ENCODE measurements at regions not wholly inside any gene's neighbourhood (a gene's known extent, or its start where the extent isn't known, plus 50 kb on each side); places are given as distances from the start of the nearest gene placed in this dataset.
"Not testable (repeated sequence)": the region's sequence is repeated elsewhere in the genome, so short reads cannot be mapped to it uniquely, and the experiment has no call there.

DNA sequence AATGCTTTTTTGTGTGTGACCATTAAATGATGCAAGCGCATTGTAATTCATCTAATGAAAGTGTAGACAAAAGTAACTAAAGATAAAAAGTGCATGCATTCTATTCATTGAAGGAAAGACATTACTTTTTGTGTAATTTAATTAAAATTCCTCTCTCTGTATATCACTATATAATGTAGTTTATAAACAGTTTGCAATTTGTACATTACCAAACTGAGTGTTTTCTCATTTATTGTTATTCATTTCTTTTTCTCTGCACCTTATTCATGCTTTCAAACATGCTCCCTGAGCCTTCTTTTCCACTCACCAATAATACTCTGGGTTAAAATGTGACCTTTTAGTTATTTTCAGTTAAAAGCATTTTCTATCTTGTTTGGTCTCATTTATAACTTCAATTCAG, 713.7 kb upstream of the AADAT start:
- Mint-ChIP-seq H3K4me1 (no peaks in the 10 kb centered on the region), H3K4me3 (no peak overlapping the region), H3K9me3 (ENCODE audit: low read depth) (no peaks in the 10 kb centered on the region), H3K27me3 (no peaks in the 10 kb centered on the region), H3K36me3 (ENCODE audit: low read depth) (no peaks in the 10 kb centered on the region), H3K27ac (no peak overlapping the region)
- POLR2A ChIA-PET = no interaction called here
- DNase-seq = no peak
- CTCF ChIA-PET = no interaction called here
- intact Hi-C loops (cut with DNase I, micrococcal nuclease) = no loop called here
- ATAC-seq = no peak

DNA sequence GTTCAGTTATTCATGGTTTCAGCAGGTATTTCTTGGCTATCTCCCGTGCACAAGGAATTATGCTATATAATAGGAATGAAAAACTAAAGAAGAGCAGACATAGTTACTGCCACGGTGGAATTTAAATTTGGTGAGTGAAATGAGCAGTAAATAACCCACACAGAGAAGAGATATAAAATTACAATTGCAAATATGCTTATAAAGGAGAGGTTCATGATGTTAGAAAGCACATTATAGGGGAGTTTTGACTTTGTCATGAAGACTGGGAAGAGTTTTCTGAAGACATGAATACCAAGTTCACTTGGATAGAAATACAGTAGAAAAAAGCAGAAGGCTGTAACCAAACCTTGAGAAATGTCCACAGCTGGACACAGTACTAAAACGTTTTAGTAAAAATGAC, 712.0 kb upstream of the AADAT start:
- DNase-seq = no peak
- no peaks in the 10 kb centered on the region for H3K27me3 Mint-ChIP-seq
- H3K36me3 Mint-ChIP-seq (ENCODE audit: low read depth) = no peaks in the 10 kb centered on the region
- H3K27ac Mint-ChIP-seq = no peak overlapping the region
- no peak for ATAC-seq
- intact Hi-C loops (cut with DNase I, micrococcal nuclease) = no loop called here
- ChIA-PET CTCF (no interaction called here), POLR2A (no interaction called here)
- no peaks in the 10 kb centered on the region for H3K4me1 Mint-ChIP-seq
- no peaks in the 10 kb centered on the region for H3K9me3 Mint-ChIP-seq (ENCODE audit: low read depth)
- no peak overlapping the region for H3K4me3 Mint-ChIP-seq

DNA sequence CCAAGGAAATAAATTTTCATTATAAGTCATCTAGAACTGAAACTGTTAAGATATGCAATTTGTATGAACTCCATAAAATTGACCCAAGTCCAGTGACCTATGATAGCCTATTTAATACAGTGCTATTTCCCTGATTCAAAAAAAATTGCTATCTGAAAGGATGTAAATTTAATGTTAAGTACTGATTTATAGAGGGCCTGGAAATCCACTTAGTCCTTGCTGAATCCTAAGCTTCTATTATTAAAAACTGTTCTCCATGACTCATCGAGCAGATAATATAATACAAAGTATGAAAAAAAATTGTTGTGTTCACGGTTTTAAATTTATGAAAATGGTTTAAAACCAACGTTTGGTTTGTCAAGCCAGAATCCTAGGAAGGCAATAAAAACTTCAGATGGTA, 704.8 kb upstream of the AADAT start:
- H3K9me3 Mint-ChIP-seq (ENCODE audit: low read depth) = peaks cover 5% of the 10 kb centered on the region
- H3K27ac Mint-ChIP-seq = no peak overlapping the region
- ATAC-seq (no peak), DNase-seq (no peak)
- ChIA-PET POLR2A (no interaction called here), CTCF (no interaction called here)
- H3K27me3 Mint-ChIP-seq = no peaks in the 10 kb centered on the region
- H3K4me1 Mint-ChIP-seq = no peaks in the 10 kb centered on the region
- H3K36me3 Mint-ChIP-seq (ENCODE audit: low read depth) = no peaks in the 10 kb centered on the region
- intact Hi-C loops (cut with DNase I, micrococcal nuclease) = no loop called here
- no peak overlapping the region for H3K4me3 Mint-ChIP-seq

DNA sequence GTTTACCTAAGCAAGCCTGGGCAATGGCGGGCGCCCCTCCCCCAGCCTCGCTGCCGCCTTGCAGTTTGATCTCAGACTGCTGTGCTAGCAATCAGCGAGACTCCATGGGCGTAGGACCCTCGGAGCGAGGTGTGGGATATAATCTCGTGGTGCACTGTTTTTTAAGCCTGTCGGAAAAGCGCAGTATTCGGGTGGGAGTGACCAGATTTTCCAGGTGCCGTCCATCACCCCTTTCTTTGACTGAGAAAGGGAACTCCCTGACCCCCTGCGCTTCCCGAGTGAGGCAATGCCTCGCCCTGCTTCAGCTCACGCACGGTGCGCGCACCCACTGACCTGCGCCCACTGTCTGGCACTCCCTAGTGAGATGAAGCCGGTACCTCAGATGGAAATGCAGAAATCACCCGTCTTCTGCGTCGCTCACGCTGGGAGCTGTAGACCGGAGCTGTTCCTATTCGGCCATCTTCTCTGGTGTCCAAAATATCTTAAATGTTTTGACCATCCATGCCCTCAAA, 698.8 kb upstream of the AADAT start:
- intact Hi-C loops (cut with DNase I, micrococcal nuclease); ATAC-seq; CTCF ChIA-PET; H3K9me3 Mint-ChIP-seq (ENCODE audit: low read depth); POLR2A ChIA-PET; H3K27ac Mint-ChIP-seq; H3K27me3 Mint-ChIP-seq; H3K4me3 Mint-ChIP-seq; DNase-seq; H3K36me3 Mint-ChIP-seq (ENCODE audit: low read depth); H3K4me1 Mint-ChIP-seq: not testable (repeated sequence)

DNA sequence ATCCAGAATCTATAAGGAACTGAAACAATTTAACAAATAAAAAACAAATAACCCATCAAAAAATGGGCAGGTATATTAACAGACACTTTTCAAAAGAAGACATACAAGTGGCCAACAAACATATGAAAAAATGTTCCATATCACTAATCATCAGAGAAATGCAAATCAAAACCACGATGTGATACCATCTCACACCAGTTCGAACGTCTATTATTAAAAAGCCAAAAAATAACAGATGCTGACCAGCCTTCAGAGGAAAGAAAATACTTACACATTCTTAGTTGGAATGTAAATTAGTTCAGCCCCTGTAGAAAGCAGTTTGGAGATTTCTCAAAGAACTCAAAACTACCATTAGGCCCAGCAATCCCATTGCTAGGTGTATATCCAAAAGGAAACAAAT, 687.9 kb upstream of the AADAT start:
- intact Hi-C loops (cut with DNase I, micrococcal nuclease) = no loop called here
- Mint-ChIP-seq H3K27me3 (no peaks in the 10 kb centered on the region), H3K4me3 (no peak overlapping the region), H3K9me3 (ENCODE audit: low read depth) (peaks cover 8% of the 10 kb centered on the region), H3K27ac (no peak overlapping the region), H3K4me1 (no peaks in the 10 kb centered on the region), H3K36me3 (ENCODE audit: low read depth) (no peaks in the 10 kb centered on the region)
- CTCF ChIA-PET = no interaction called here
- no peak for ATAC-seq
- POLR2A ChIA-PET = no interaction called here
- no peak for DNase-seq

DNA sequence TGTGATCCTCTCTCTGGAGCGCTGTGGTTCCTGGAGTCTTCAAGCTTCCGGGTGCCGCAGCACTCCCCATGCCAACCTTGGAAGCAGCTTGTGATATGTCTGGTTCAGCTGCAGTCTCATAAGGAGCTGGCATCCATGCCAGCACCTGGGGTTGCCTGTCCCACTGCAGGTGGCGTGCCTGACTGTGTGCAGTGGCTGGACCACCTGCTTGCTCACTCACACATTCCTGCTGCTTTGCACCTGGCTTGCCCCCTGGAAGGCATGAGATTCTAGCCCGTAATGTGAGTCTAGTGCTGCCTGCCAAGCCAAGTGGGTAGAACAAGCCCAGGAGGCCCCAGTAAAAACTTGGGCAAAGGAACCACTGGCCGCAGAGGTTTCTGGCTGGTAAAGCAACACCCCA, 687.2 kb upstream of the AADAT start:
- Mint-ChIP-seq H3K27me3 (no peaks in the 10 kb centered on the region), H3K9me3 (ENCODE audit: low read depth) (peaks cover 8% of the 10 kb centered on the region), H3K27ac (no peak overlapping the region), H3K4me3 (no peak overlapping the region), H3K36me3 (ENCODE audit: low read depth) (no peaks in the 10 kb centered on the region), H3K4me1 (no peaks in the 10 kb centered on the region)
- DNase-seq (no peak), ATAC-seq (no peak)
- POLR2A ChIA-PET = no interaction called here
- intact Hi-C loops (cut with DNase I, micrococcal nuclease) = no loop called here
- CTCF ChIA-PET = no interaction called here

DNA sequence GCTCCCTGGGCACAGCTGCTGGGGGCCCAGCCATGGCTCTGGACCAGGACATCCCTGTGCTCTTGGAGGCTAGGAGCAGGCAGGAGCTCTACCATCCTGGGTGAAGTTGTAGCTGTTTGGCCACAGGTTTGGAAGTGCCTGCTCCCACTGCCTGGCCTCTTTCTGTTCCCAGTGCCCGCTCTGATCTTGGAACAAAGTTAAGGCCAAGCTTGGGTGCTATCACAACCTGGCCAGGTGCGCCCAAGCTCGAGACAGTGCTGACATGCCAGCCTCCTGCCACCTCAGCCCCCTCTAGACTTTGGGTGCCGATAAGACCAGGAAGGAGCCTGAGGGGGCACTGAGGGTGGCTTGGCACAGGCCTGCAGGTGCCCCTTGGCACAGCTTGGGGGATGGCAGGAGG, 686.1 kb upstream of the AADAT start:
- DNase-seq = no peak
- CTCF ChIA-PET = no interaction called here
- Mint-ChIP-seq H3K36me3 (ENCODE audit: low read depth) (no peaks in the 10 kb centered on the region), H3K27me3 (no peaks in the 10 kb centered on the region), H3K4me3 (no peak overlapping the region), H3K27ac (no peak overlapping the region), H3K9me3 (ENCODE audit: low read depth) (peaks cover 6% of the 10 kb centered on the region), H3K4me1 (no peaks in the 10 kb centered on the region)
- POLR2A ChIA-PET = no interaction called here
- intact Hi-C loops (cut with DNase I, micrococcal nuclease) = no loop called here
- ATAC-seq = no peak

DNA sequence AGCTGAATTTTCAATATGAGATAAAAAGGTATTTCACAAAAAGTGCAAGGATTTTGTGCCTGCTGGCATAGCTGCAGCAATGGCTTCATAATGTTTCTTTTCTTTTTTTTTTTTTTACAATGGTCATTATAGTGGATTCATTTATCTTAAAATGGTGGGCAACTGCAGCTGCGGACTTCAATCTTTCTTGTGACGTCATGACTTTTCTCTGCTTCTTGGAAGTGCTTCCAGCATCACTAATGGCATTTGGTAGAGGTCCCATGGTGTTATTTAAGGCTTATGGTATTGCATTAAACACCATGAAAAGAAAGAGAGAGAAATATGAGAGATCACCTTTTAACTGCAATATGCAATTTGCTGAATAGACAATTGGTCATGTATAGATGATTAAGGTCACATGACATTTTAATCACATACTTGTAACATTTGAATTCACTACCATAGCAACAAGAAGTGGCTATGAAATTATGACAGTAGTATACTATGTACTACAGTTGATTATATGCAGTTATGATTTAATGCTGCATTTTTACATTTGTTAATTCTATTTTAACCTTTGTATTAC, 684.0 kb upstream of the AADAT start:
- CTCF ChIA-PET = no interaction called here
- no peak for ATAC-seq
- no peak overlapping the region for H3K27ac Mint-ChIP-seq
- intact Hi-C loops (cut with DNase I, micrococcal nuclease) = no loop called here
- H3K4me1 Mint-ChIP-seq = no peaks in the 10 kb centered on the region
- no peaks in the 10 kb centered on the region for H3K27me3 Mint-ChIP-seq
- POLR2A ChIA-PET = no interaction called here
- no peaks in the 10 kb centered on the region for H3K36me3 Mint-ChIP-seq (ENCODE audit: low read depth)
- H3K4me3 Mint-ChIP-seq = no peak overlapping the region
- no peak for DNase-seq
- H3K9me3 Mint-ChIP-seq (ENCODE audit: low read depth) = peaks cover 9% of the 10 kb centered on the region

DNA sequence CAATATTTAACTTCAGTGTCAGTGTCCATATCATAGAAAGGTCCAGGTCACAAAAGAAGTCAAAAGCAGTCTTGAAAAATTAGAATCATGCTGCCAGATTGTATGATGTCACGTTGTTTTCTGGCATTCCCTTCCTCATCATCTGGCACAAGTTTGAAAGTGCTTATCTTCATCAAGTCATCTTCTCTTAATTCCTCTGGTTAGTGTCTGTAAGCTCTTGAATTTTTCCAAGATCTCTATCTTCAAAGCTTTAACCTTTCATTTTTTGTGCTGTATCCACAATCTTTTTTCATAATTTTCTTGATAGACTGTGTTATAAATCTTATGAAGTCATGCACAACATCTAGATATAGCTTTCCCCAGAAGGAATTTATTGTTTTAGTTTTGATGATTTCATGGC, 682.7 kb upstream of the AADAT start:
- Mint-ChIP-seq H3K4me1 (no peaks in the 10 kb centered on the region), H3K4me3 (no peak overlapping the region), H3K27me3 (no peaks in the 10 kb centered on the region), H3K9me3 (ENCODE audit: low read depth) (peaks cover 3% of the 10 kb centered on the region), H3K36me3 (ENCODE audit: low read depth) (no peaks in the 10 kb centered on the region), H3K27ac (no peak overlapping the region)
- CTCF ChIA-PET = no interaction called here
- DNase-seq (no peak), ATAC-seq (no peak)
- POLR2A ChIA-PET = no interaction called here
- intact Hi-C loops (cut with DNase I, micrococcal nuclease) = no loop called here

DNA sequence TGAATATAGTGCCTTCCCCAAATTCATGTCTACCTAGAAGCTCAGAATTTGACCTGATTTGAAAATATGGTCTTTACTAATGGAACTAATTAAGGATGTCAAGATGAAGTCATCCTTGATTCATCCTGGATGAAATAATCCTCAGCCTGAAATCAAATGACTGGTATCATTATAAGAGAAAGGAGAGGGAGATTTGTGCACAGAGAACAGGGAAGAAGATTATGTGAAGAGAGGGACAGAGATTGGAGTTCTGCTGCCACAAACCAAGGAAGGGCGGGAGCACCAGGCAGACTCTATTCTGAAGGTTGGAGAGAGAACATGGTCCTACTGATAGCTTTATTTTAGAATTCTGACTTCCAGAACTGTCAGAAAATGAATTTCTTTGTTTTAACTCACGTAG, 680.9 kb upstream of the AADAT start:
- H3K9me3 Mint-ChIP-seq (ENCODE audit: low read depth) = peaks cover 3% of the 10 kb centered on the region
- ATAC-seq = no peak
- H3K4me1 Mint-ChIP-seq = no peaks in the 10 kb centered on the region
- POLR2A ChIA-PET = no interaction called here
- no peaks in the 10 kb centered on the region for H3K27me3 Mint-ChIP-seq
- DNase-seq = no peak
- no peak overlapping the region for H3K27ac Mint-ChIP-seq
- intact Hi-C loops (cut with DNase I, micrococcal nuclease) = no loop called here
- CTCF ChIA-PET = no interaction called here
- no peak overlapping the region for H3K4me3 Mint-ChIP-seq
- no peaks in the 10 kb centered on the region for H3K36me3 Mint-ChIP-seq (ENCODE audit: low read depth)

DNA sequence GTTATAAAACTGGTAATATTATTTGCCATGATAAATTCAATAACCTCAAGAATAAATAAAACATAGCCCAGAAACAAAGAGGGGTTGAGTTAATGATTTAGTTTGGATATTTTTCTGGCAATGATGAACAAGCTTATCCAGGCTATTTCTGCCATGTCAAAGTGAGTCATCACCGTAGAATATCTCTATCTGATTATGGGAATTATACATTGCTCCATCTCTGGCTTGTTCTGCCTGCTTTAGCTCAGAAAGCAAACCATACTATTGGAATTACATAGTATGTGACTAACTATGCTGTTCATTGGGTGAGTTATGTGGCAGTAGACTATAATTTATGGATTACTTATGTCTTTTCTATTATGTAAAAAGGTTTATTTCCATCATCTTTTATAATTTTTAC, 680.1 kb upstream of the AADAT start:
- ChIA-PET CTCF (no interaction called here), POLR2A (no interaction called here)
- Mint-ChIP-seq H3K36me3 (ENCODE audit: low read depth) (no peaks in the 10 kb centered on the region), H3K27ac (no peak overlapping the region), H3K27me3 (no peaks in the 10 kb centered on the region), H3K4me3 (no peak overlapping the region), H3K4me1 (no peaks in the 10 kb centered on the region), H3K9me3 (ENCODE audit: low read depth) (peaks cover 3% of the 10 kb centered on the region)
- ATAC-seq (no peak), DNase-seq (no peak)
- intact Hi-C loops (cut with DNase I, micrococcal nuclease) = no loop called here

DNA sequence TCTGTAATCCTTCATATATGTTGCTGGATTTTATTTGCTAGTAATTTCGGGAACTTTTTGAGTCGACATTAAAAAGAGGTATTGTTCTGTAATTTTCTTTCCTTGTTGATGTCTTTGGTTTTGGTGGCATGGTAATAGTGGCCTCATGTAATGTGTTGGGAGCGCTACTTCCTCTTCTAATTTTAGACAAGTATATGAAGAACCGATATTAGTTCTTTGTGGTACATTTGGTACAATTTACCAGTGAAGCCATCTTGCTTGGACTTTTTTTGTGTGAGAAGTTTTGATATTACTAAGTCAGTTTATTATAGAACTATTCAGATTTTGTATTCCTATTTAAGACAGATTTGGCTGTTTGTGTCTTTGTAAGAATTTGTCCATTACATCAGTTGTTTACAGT, 669.2 kb upstream of the AADAT start:
- H3K36me3 Mint-ChIP-seq (ENCODE audit: low read depth) = no peaks in the 10 kb centered on the region
- CTCF ChIA-PET = no interaction called here
- POLR2A ChIA-PET = no interaction called here
- H3K9me3 Mint-ChIP-seq (ENCODE audit: low read depth) = peaks cover 3% of the 10 kb centered on the region
- H3K4me3 Mint-ChIP-seq = no peak overlapping the region
- no peak for DNase-seq
- H3K27ac Mint-ChIP-seq = no peak overlapping the region
- intact Hi-C loops (cut with DNase I, micrococcal nuclease) = no loop called here
- no peaks in the 10 kb centered on the region for H3K27me3 Mint-ChIP-seq
- no peaks in the 10 kb centered on the region for H3K4me1 Mint-ChIP-seq
- no peak for ATAC-seq

DNA sequence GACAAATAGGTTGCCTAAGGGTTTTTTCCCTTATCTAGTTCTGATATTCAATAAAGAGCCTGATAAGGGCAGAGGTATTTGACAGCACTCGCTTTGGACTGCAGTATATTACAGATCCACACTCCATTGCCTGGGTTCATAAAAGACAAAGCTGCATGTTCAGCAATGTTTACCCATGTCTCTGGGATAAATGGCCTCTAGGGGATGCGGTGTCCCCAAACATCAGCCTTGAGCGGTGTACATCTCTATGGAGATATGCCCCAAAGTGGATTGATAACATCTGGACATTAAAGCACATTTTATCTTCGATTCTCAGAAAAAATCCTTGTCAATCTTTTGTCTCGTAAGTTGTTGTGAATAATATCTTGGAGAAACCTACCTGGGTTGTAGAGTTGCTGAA, 660.8 kb upstream of the AADAT start:
- DNase-seq (no peak), ATAC-seq (no peak)
- no peaks in the 10 kb centered on the region for H3K36me3 Mint-ChIP-seq (ENCODE audit: low read depth)
- POLR2A ChIA-PET = no interaction called here
- H3K27me3 Mint-ChIP-seq = no peaks in the 10 kb centered on the region
- intact Hi-C loops (cut with DNase I, micrococcal nuclease) = no loop called here
- no peak overlapping the region for H3K27ac Mint-ChIP-seq
- H3K4me3 Mint-ChIP-seq = no peak overlapping the region
- peaks cover 5% of the 10 kb centered on the region for H3K9me3 Mint-ChIP-seq (ENCODE audit: low read depth)
- H3K4me1 Mint-ChIP-seq = no peaks in the 10 kb centered on the region
- CTCF ChIA-PET = interaction anchor here (0.7 kb wide), 1 partner anchor 1288 kb away, joined by 3 read pairs; no protein-coding TSS in a partner anchor
